ENCODE measurements at regions not wholly inside any gene's neighbourhood (a gene's known extent, or its start where the extent isn't known, plus 50 kb on each side); places are given as distances from the start of the nearest gene placed in this dataset.

GRCh38 chr7:53743697-53744402 is 708.4 kb downstream of the POM121L12 start:
- Histone ChIP-seq H3K18ac (ENCODE audit: low read depth, low read length) (no peak overlapping the region), H4K8ac (ENCODE audit: low read depth in 2 of 2, low read length in 2 of 2) (no peak overlapping the region), H3K27me3 (ENCODE audit: control insufficient read depth, insufficient read depth, low read length) (no peaks in the 10 kb centered on the region), H3K9me3 (ENCODE audit: control insufficient read depth, insufficient read depth, low read length) (peaks cover 12% of the 10 kb centered on the region), H2AK5ac (ENCODE audit: low read depth, low read length) (no peak overlapping the region), H2BK15ac (ENCODE audit: low read depth, low read length) (no peak overlapping the region), H3K4me3 (ENCODE audit: insufficient read depth, low read depth, low read length) (no peak overlapping the region), H3K4me1 (ENCODE audit: control insufficient read depth, insufficient read depth, low read length) (no peaks in the 10 kb centered on the region), H2AFZ (replicated peaks; ENCODE audit: low read length, poor library complexity) (no peak overlapping the region), H4K20me1 (ENCODE audit: insufficient read depth, low read length) (no peaks in the 10 kb centered on the region), H3K4ac (ENCODE audit: low read depth, low read length) (no peak overlapping the region), H4K91ac (ENCODE audit: insufficient read depth, low read depth, low read length) (no peak overlapping the region), H2BK120ac (ENCODE audit: low read depth, low read length) (no peak overlapping the region), H3K14ac (replicated peaks; ENCODE audit: low read depth, low read length) (no peak overlapping the region), H2BK20ac (ENCODE audit: low read depth, low read length) (no peak overlapping the region), H3K9me1 (ENCODE audit: insufficient read depth, low read length) (no peaks in the 10 kb centered on the region), H3K56ac (ENCODE audit: extremely low read depth, insufficient read depth, low read length) (no peak overlapping the region), H2BK5ac (ENCODE audit: low read depth, low read length, poor library complexity, severe bottlenecking) (no peak overlapping the region), H2AK9ac (replicated peaks; ENCODE audit: low read depth, low read length, poor library complexity) (no peak overlapping the region), H3K79me1 (ENCODE audit: low read depth in 1 of 2, low read length in 2 of 2) (no peaks in the 10 kb centered on the region), H3K36me3 (ENCODE audit: control insufficient read depth, insufficient read depth, low read length) (no peaks in the 10 kb centered on the region), H3K9ac (ENCODE audit: low read depth, low read length) (no peak overlapping the region), H4K5ac (ENCODE audit: low read depth, low read length) (no peak overlapping the region), H3K4me2 (ENCODE audit: low read depth, low read length) (no peak overlapping the region), H3K27ac (ENCODE audit: insufficient read depth, low read length) (no peak overlapping the region), H3K23ac (ENCODE audit: low read depth, low read length) (no peak overlapping the region)
- ChIA-PET POLR2A (ENCODE audit: unreplicated experiment) (no interaction called here), CTCF (no interaction called here)
- 46% methylated on average over 2 of the region's 8 CpGs; no CpG with 5 or more reads in 1 of the 2 experiments for WGBS, 2 experiments (ENCODE audit: extremely low coverage in 2 of 2, insufficient read length in 1 of 2)
- intact Hi-C loops (cut with micrococcal nuclease), result no loop called here
- dilution Hi-C loops (cut with HindIII; ENCODE audit: low sequenced_read_pairs, unreplicated experiment), result no loop called here
- in situ Hi-C loops (cut with MboI; ENCODE audit: low sequenced_read_pairs), result no loop called here
- BruUV-seq (replicated peaks), result no TSS peak
- TF ChIP-seq RAD21 (IDR thresholded peaks at IDR 0.05; ENCODE audit: low read length) (no peak), POLR2A (IDR thresholded peaks at IDR 0.05; ENCODE audit: low read depth, low read length) (no peak), FOS (IDR thresholded peaks at IDR 0.05; ENCODE audit: low read depth, low read length) (no peak), MAFK (IDR thresholded peaks at IDR 0.05; ENCODE audit: low read depth, low read length) (no peak), BHLHE40 (IDR thresholded peaks at IDR 0.05; ENCODE audit: low read depth, low read length) (no peak), USF2 (IDR thresholded peaks at IDR 0.05; ENCODE audit: low read depth, low read length) (no peak), CEBPB (IDR thresholded peaks at IDR 0.05; ENCODE audit: low read depth, low read length) (no peak)
- ATAC-seq (ENCODE audit: low read depth) (no peak), DNase-seq (no peak)
